Stimulated activated CD4-positive, alpha-beta T cell treated with anti-CD3 and anti-CD28 coated beads, Interleukin-2, amount 100 ng/mL, for 4 hours (primary cell): ENCODE measurements at regions not wholly inside any gene's neighbourhood (a gene's known extent, or its start where the extent isn't known, plus 50 kb on each side); places are given as distances from the start of the nearest gene placed in this dataset.

ENCODE experiments used
- DNase-seq: peaks from one replicate; pipeline ENCODE4 v3.0.0-alpha.2; 2020; ENCODE audit warnings: low read depth

DNA sequence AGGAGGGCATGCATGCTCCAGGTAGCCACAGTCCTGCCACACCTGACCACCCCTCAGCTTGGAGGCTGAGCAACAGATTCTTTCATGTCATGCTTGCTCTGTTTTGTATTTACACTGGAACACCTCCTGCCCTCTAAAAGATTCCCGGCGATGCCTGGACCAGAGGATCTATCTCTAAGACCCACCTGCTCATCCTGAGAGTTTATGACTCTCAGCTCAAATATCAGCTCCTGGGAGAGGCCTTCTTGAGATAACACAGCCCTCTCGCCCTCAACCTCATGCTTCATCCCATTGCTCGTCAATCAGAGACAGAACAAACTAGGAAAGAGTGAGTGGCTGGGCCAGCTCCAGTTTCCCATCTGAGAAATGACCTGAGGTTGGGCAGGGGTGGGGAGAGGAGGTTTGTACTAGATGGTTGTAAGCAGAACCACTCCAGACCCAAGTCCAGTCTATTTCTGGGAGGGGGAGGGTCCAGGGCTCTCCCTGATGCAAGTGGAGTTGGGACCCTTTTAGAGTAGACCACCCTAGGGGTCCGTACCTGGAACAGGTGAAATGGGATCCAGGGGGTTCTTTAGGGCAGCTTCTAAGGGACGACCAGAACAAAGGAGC lies 524.5 kb downstream of the MATN1 start:
- no peak for DNase-seq

GRCh38 chr1:30198451-30198760 lies 525.0 kb downstream of the MATN1 start:
- no peak for DNase-seq

GRCh38 chr1:30197639-30198450 lies 525.5 kb downstream of the MATN1 start:
- no peak for DNase-seq

GRCh38 chr1:30196872-30197638 lies 526.3 kb downstream of the MATN1 start:
- no peak for DNase-seq

- DNase-seq: no peak
Observed at GRCh38 chr1:30196457-30196856, 526.9 kb downstream of the MATN1 start.

- DNase-seq: no peak
Observed at GRCh38 chr1:30195424-30196134, 527.8 kb downstream of the MATN1 start.

DNA sequence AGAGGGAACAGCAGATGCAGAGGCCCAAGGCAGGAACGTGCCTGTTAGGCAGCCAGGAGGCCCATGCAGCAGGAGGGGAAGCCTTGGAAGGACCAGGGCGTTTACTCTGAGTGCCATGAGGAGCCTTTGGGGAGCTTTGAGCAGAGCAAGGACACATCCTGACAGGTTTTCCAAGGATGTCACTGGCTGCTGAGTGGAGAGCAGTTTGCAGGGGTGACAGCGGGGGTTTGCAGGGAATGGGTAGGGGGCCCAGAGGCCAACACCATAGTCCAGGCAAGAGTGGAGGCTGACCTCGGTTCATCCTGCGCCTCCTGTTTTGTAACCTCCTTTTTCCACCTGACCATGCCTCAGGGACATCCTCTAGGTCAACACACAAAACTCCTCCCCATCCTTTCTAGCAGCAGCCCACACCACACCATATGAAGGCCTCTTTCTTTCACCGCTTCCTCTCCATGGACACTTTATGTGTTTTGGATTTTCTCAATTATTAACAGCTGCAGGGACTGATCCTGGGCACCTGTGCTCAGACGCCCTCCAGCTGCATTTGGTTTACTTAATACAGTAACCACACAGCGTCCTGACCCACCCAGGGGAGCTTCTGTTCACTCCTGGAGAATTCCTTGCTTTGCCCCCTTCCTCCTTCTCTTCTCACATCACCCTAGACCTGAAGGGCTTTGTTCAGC lies 528.5 kb downstream of the MATN1 start:
- DNase-seq: no peak

- DNase-seq: no peak
Observed at GRCh38 chr1:30194046-30194619, 529.3 kb downstream of the MATN1 start.

- DNase-seq: no peak
Observed at GRCh38 chr1:30192969-30193630, 530.3 kb downstream of the MATN1 start.

- no peak for DNase-seq
Observed at GRCh38 chr1:30191154-30191702, 532.2 kb downstream of the MATN1 start.

DNA sequence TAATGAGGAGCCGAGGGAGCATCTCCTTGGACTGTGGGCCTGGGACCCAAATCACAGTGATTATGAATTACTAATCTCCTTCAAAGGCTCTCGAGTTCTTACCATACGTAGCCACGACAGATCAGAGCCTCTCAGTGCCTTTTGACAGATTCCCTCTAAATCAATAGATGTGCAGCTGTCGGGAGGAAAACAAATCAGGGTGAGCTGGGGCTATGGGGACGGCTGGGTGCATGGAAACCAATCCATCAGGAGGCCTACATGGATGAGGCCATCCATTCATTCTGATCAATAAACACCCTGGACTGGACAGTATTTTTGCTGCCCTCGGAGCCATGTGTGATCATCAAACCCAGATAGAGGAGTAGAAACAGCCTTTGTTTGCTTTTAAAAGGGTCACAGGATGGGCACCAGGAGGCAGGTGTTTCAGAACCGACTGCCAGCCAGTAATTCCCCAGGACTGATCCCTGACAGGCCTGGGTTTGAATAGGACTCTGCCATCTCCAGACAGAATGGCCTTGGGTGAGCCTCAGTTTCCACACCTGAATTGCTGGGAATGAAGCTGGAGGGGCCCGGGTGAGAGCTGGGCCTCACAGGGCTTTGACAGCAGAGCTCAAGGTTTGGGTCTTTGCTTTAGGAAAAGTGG lies 532.8 kb downstream of the MATN1 start:
- no peak for DNase-seq

DNA sequence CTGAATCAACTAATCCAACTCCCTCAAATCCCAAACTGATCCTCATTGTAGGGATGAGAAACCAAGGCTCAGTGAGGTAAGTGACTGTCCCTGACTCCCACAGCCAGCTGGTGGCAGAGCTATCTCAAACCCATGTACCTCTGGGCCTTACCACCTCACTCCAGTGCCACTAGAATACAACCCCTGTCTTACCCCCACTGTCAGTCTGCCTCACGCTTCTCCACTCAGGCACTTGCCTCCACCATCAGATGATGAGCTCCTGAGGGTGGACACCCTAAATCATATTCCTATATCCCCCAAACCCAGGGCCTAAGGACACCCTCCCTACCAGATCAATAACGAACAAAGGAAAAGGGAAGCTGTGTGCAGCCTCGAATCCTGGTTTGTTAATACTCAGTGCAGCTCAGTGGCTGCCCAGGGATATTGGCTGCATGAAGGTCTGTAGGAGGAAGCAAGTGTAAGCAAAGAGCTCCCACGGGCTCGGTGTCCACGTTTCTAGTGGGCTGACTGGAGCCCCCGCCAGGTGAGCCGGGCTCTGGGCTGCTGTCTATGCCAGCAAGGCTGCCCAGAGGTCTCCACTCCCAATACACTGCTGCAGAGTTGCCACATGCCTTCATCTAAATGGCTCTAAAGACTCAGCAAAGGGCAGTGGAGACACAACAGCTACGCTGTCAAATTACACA lies 533.4 kb downstream of the MATN1 start:
- no peak for DNase-seq

- no peak for DNase-seq
Observed at GRCh38 chr1:30188999-30189398, 534.4 kb downstream of the MATN1 start.

GRCh38 chr1:30188329-30188728 lies 535.1 kb downstream of the MATN1 start:
- DNase-seq: no peak

DNA sequence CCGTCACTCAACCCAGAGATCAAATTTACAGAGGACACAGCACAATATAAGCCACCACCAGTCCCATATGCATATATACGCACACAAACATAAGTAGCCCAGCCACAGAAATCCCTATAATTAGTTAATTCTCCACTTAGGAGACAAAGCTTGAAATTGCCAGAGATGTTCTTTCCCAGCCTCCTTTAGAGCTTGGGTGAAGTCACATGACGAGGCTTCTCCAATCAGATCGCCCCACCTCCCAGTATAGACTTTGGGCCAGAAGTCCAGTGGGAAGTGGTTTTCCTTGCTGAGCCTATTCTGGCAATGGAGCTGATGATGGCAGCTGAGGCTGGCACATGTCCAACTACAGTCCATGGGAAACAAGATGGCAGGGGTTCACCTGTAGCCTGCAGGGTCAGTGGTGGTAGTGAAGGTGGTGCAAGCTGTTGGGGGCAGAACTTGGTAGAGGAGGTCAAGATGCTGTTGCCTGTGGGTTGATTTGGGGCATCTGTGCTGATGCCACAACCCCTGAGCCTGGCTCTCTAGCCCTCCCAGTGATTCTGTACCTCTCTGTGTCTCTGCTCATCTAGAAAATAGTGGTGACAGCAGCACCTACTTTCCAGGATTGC lies 535.9 kb downstream of the MATN1 start:
- DNase-seq: no peak

DNA sequence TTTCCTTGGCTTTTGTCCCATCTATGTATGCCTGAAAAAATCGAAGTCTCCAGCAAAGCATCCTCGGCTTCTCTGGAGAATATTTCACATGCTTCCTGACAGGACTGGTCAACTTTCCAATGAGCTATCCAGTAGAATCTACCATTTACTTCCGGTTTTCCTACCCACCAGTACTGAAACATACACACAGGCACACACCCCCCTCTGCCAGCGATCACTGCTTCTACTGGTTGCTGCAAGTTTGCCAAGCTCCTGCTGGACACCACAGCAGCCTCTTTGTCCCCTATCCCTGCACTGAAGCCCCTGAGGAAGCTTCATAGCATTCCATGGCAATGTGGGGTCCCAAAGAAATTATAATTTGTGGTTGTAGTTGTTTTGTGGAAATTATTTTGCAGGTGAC lies 536.8 kb downstream of the MATN1 start:
- DNase-seq: no peak

DNA sequence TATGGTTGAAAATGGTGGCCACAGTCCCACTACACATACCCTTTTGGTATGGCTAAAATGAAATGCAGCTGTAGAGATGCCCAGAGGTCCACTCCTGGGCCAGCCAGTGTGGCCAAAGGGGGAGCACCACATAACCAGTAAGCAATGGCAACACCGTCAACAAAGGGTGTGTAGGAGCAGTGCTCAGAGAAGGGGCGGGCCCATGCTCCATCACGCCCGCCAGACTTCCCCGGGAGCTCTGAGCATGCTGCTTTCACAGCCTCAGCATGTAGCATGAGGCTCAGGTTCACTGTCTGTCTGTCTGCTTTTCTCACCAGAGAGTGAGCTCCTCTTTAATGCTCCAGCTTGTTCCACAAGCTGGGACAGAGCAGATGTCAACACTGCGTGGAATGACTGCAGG lies 537.6 kb downstream of the MATN1 start:
- DNase-seq: no peak

DNA sequence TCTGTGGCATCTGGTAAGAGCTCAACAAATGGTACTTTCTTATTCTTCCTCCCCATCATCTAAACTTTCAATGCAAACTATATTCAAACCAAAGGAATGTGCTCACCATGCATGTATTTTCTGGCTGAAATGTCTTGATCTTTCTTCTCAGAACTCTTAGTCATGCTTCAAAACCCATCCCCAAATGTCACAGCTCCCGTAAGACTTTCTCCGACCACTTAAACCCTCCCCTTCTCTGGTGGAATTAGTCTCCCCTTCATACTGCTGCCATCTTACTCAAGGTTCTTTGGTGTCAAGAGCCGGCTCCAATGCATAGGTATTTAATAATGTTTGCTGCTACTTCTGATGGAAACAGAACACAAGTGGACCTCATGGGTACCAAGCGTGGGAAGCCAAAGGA lies 538.1 kb downstream of the MATN1 start:
- no peak for DNase-seq
